Colonic mucosa (tissue), 4 donors: ENCODE measurements at regions not wholly inside any gene's neighbourhood (a gene's known extent, or its start where the extent isn't known, plus 50 kb on each side); places are given as distances from the start of the nearest gene placed in this dataset.

Experiments used
- DNase-seq: peaks from one replicate; pipeline ENCODE4 v3.0.0-alpha.2; 2020
- H3K27ac ChIP-seq: fragments of 200-600 bp; one replicate; pipeline ENCODE4 v1.8.0; 2021
- H3K27me3 ChIP-seq: fragments of 200-600 bp; one replicate; pipeline ENCODE4 v1.8.0; 2021
- H3K36me3 ChIP-seq: fragments of 200-600 bp; one replicate; pipeline ENCODE4 v1.8.0; 2021
- H3K4me1 ChIP-seq: fragments of 200-600 bp; one replicate; pipeline ENCODE4 v1.8.0; 2021; ENCODE audit warnings: mild to moderate bottlenecking
- H3K4me3 ChIP-seq: fragments of 200-600 bp; one replicate; pipeline ENCODE4 v1.8.0; 2021
- H3K9ac ChIP-seq, 2 donors: one replicate each; pipeline ENCODE4 v1.7.0; 2013; ENCODE audit warnings: control low read depth in 2 of 2, low read depth in 2 of 2, low read length in 2 of 2
- H3K9me3 ChIP-seq: fragments of 200-600 bp; one replicate; pipeline ENCODE4 v1.8.0; 2021
- intact Hi-C: fragments of 100-400 bp; cut with DNase I; formaldehyde crosslinking; loops from one replicate; pipeline ENCODE4 v1.14.1; 2022
- TF ChIP-seq, protein P1 (sequence below): fragments of 200-600 bp; IDR thresholded peaks from one replicate; pipeline ENCODE4 v1.8.0; 2022; ENCODE audit warnings: antibody characterized with exemption, mild to moderate bottlenecking
- donor health status: healthy.
- donor health status: DM: no; HTN: no; CAD: no.
- donor health status: DM: no; HTN: no; CAD: no.

DNA sequence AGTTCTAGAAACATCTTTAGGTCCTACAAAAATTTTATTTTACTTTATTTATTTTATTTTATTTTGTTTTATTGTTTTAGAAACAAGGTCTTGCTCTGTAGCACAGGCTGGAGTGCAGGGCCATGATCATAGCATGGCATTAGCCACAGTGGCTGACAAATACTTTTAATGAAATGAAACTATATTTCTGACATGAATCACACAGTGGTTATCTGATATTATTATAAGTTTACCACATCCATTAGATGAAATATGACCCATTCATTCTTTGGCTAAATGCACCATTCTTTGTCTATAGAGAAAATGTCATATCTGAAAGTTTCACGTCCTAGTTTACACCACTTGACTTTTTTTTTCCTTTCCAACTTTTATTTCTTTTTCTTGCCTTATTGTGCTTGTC, 613.4 kb upstream of the ADAMTS5 start:
- Histone ChIP-seq H3K9ac (no peak overlapping the region), H3K27ac (no peak overlapping the region), H3K9me3 (no peaks in the 10 kb centered on the region), H3K36me3 (no peaks in the 10 kb centered on the region), H3K4me3 (no peak overlapping the region), H3K27me3 (no peaks in the 10 kb centered on the region), H3K4me1 (no peaks in the 10 kb centered on the region)
- intact Hi-C loops, result no loop called here
- TF ChIP-seq, protein P1, sequence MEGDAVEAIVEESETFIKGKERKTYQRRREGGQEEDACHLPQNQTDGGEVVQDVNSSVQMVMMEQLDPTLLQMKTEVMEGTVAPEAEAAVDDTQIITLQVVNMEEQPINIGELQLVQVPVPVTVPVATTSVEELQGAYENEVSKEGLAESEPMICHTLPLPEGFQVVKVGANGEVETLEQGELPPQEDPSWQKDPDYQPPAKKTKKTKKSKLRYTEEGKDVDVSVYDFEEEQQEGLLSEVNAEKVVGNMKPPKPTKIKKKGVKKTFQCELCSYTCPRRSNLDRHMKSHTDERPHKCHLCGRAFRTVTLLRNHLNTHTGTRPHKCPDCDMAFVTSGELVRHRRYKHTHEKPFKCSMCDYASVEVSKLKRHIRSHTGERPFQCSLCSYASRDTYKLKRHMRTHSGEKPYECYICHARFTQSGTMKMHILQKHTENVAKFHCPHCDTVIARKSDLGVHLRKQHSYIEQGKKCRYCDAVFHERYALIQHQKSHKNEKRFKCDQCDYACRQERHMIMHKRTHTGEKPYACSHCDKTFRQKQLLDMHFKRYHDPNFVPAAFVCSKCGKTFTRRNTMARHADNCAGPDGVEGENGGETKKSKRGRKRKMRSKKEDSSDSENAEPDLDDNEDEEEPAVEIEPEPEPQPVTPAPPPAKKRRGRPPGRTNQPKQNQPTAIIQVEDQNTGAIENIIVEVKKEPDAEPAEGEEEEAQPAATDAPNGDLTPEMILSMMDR, result no peak
- no peak for DNase-seq

GRCh38 chr21:27578741-27579265, 611.9 kb upstream of the ADAMTS5 start:
- H3K4me3 ChIP-seq, result no peak overlapping the region
- no peak overlapping the region for H3K9ac ChIP-seq
- H3K9me3 ChIP-seq, result no peaks in the 10 kb centered on the region
- DNase-seq, result no peak
- TF ChIP-seq, protein P1, result no peak
- H3K4me1 ChIP-seq, result no peaks in the 10 kb centered on the region
- no peaks in the 10 kb centered on the region for H3K36me3 ChIP-seq
- H3K27me3 ChIP-seq, result no peaks in the 10 kb centered on the region
- intact Hi-C loops, result no loop called here
- no peak overlapping the region for H3K27ac ChIP-seq

GRCh38 chr21:27572696-27573095, 605.8 kb upstream of the ADAMTS5 start:
- H3K36me3 ChIP-seq, result no peaks in the 10 kb centered on the region
- intact Hi-C loops, result no loop called here
- no peak overlapping the region for H3K9ac ChIP-seq
- TF ChIP-seq, protein P1, result no peak
- no peak for DNase-seq
- H3K27me3 ChIP-seq, result no peaks in the 10 kb centered on the region
- H3K27ac ChIP-seq, result no peak overlapping the region
- H3K4me1 ChIP-seq, result no peaks in the 10 kb centered on the region
- no peaks in the 10 kb centered on the region for H3K9me3 ChIP-seq
- no peak overlapping the region for H3K4me3 ChIP-seq

- no peak for DNase-seq
- intact Hi-C loops, result no loop called here
Observed at GRCh38 chr21:27571706-27572105, 604.8 kb upstream of the ADAMTS5 start.

GRCh38 chr21:27570306-27570868, 603.5 kb upstream of the ADAMTS5 start:
- TF ChIP-seq, protein P1, result no peak
- Histone ChIP-seq H3K36me3 (no peaks in the 10 kb centered on the region), H3K27me3 (no peaks in the 10 kb centered on the region), H3K4me3 (no peak overlapping the region), H3K27ac (no peak overlapping the region), H3K9ac (no peak overlapping the region), H3K4me1 (no peaks in the 10 kb centered on the region), H3K9me3 (no peaks in the 10 kb centered on the region)
- intact Hi-C loops, result no loop called here
- DNase-seq, result no peak

More at GRCh38 chr21:27571706-27572105, 604.8 kb upstream of the ADAMTS5 start:
- Histone ChIP-seq H3K27ac (no peak overlapping the region), H3K4me1 (no peaks in the 10 kb centered on the region), H3K36me3 (no peaks in the 10 kb centered on the region), H3K27me3 (no peaks in the 10 kb centered on the region), H3K9ac (no peak overlapping the region), H3K4me3 (no peak overlapping the region), H3K9me3 (no peaks in the 10 kb centered on the region)
- TF ChIP-seq, protein P1, result no peak
